22Rv1 (cell line): ENCODE measurements at regions not wholly inside any gene's neighbourhood (a gene's known extent, or its start where the extent isn't known, plus 50 kb on each side); places are given as distances from the start of the nearest gene placed in this dataset.

ENCODE experiments used
- CTCF ChIP-seq: fragments of 450-650 bp; IDR thresholded peaks from 2 replicates; pipeline ENCODE4 v1.5.1; 2017; ENCODE audit warnings: mild to moderate bottlenecking
- ZFX ChIP-seq: fragments of 450-650 bp; IDR thresholded peaks from 2 replicates; pipeline ENCODE4 v1.6.1; 2017; ENCODE audit warnings: antibody characterized with exemption, borderline replicate concordance

- TF ChIP-seq CTCF (no peak), ZFX (no peak)
Measured at GRCh38 chr16:6280055-6280454, 1052.6 kb upstream of the RBFOX1 start.
